SK-N-SH (cell line): ENCODE measurements at regions not wholly inside any gene's neighbourhood (a gene's known extent, or its start where the extent isn't known, plus 50 kb on each side); places are given as distances from the start of the nearest gene placed in this dataset.

Experiments used
- CTCF ChIA-PET: fragments of 300-600, 350-600 bp; formaldehyde crosslinking; extraction: SDS; loops from one replicate; lab custom pipeline; 2021; lab: Yijun Ruan, JAX
- POLR2A ChIA-PET: fragments of 350-600 bp; sonication (Branson Sonifier 250); formaldehyde crosslinking; extraction: SDS; loops from one replicate; lab custom pipeline; 2020; ENCODE audit warnings: antibody characterized with exemption, inconsistent platforms; lab: Yijun Ruan, JAX
- DNase-seq: peaks from one replicate; pipeline ENCODE4 v3.0.0; 2012
- H2AFZ ChIP-seq: fragments of 200-600 bp; sonication (generic); 2 replicates; pipeline ENCODE4 v1.8.1; 2016; ENCODE audit warnings: antibody characterized with exemption, mild to moderate bottlenecking, low read depth
- H3F3A ChIP-seq: fragments of 200-600 bp; sonication (generic); replicated peaks from 2 replicates; pipeline ENCODE3; 2016; ENCODE audit warnings: antibody characterized with exemption, mild to moderate bottlenecking; ENCODE audit not compliant: insufficient read depth
- H3K27ac ChIP-seq, 2 experiments: fragments of 200-500 bp in 1 of 2; fragments of 200-600 bp in 1 of 2; sonication (Bioruptor generic) in 1 of 2; sonication (generic), shearing (Covaris generic) in 1 of 2; 2 replicates each; pipeline versions ENCODE4 v1.5.1 to v1.6.1; 2014 to 2016; ENCODE audit warnings: low read depth in 2 of 2, inconsistent platforms in 1 of 2, low read length in 1 of 2, mild to moderate bottlenecking in 1 of 2, mixed read lengths in 1 of 2
- H3K27me3 ChIP-seq: fragments of 200-600 bp; sonication (generic), shearing (Covaris generic); 2 replicates; pipeline ENCODE4 v1.6.1; 2016; ENCODE audit warnings: mixed run types; ENCODE audit not compliant: insufficient read depth
- H3K36me3 ChIP-seq, 2 experiments: fragments of 200-500 bp in 1 of 2; fragments of 200-600 bp in 1 of 2; sonication (Bioruptor generic) in 1 of 2; sonication (generic) in 1 of 2; replicated peaks in 1 of 2; 2 replicates each; pipeline versions ENCODE3 to v1.5.1; 2014 to 2016; ENCODE audit warnings: low read length in 1 of 2, mild to moderate bottlenecking in 1 of 2; ENCODE audit not compliant: insufficient read depth in 2 of 2, control insufficient read depth in 1 of 2
- H3K4me1 ChIP-seq, 2 experiments: fragments of 200-500 bp in 1 of 2; fragments of 200-600 bp in 1 of 2; sonication (Bioruptor generic) in 1 of 2; sonication (generic), shearing (Covaris generic) in 1 of 2; 2 replicates each; pipeline versions ENCODE4 v1.5.1 to v1.6.1; 2014 to 2016; ENCODE audit warnings: low read depth in 1 of 2, low read length in 1 of 2, mixed run types in 1 of 2; ENCODE audit not compliant: insufficient read depth in 2 of 2, control insufficient read depth in 1 of 2
- H3K4me2 ChIP-seq: fragments of 200-600 bp; sonication (generic), shearing (Covaris generic); 2 replicates; pipeline ENCODE4 v1.6.1; 2017; ENCODE audit warnings: mixed run types
- H3K4me3 ChIP-seq, 2 experiments: fragments of 200-500 bp in 1 of 2; fragments of 200-600 bp in 1 of 2; sonication (Bioruptor generic) in 1 of 2; sonication (generic), shearing (Covaris generic) in 1 of 2; 2 replicates each; pipeline versions ENCODE4 v1.5.1 to v1.8.1; 2014 to 2016; ENCODE audit warnings: low read depth in 2 of 2, inconsistent platforms in 1 of 2, low read length in 1 of 2, mild to moderate bottlenecking in 1 of 2, mixed read lengths in 1 of 2, moderate library complexity in 1 of 2
- H3K79me2 ChIP-seq: fragments of 200-600 bp; sonication (generic); 2 replicates; pipeline ENCODE4 v1.8.1; 2017; ENCODE audit warnings: mild to moderate bottlenecking; ENCODE audit not compliant: insufficient read depth
- H3K9ac ChIP-seq: fragments of 200-600 bp; sonication (generic); 2 replicates; pipeline ENCODE4 v1.6.1; 2017; ENCODE audit warnings: mixed run types
- H3K9me2 ChIP-seq: fragments of 200-600 bp; sonication (generic); 2 replicates; pipeline ENCODE4 v1.6.1; 2017; ENCODE audit warnings: mixed run types
- H3K9me3 ChIP-seq: fragments of 200-600 bp; sonication (generic); 2 replicates; pipeline ENCODE4 v1.6.1; 2017; ENCODE audit warnings: mixed run types, mild to moderate bottlenecking, moderate library complexity
- H4K20me1 ChIP-seq: fragments of 200-600 bp; sonication (generic); 2 replicates; pipeline ENCODE4 v1.6.1; 2017; ENCODE audit warnings: mild to moderate bottlenecking, mixed run types; ENCODE audit not compliant: insufficient read depth
- ELF1 ChIP-seq: IDR thresholded peaks from 2 replicates; pipeline ENCODE4 v1.4.0; 2012
- EZH2phosphoT487 ChIP-seq: fragments of 200-600 bp; sonication (generic); IDR thresholded peaks from 2 replicates; pipeline ENCODE4 v1.6.1; 2017; ENCODE audit warnings: low read depth, mixed run types, mild to moderate bottlenecking, antibody characterized with exemption, moderate library complexity, borderline replicate concordance
- GATA2 ChIP-seq: sonication (generic); formaldehyde crosslinking; IDR thresholded peaks from 2 replicates; pipeline ENCODE4 v1.5.0; 2020; ENCODE audit warnings: mild to moderate bottlenecking, missing genetic modification reagents
- JUND ChIP-seq: IDR thresholded peaks from 2 replicates; pipeline ENCODE4 v1.4.0; 2012
- MAX ChIP-seq: IDR thresholded peaks from 2 replicates; pipeline ENCODE4 v1.4.0; 2012; ENCODE audit warnings: low read depth
- MEF2A ChIP-seq: IDR thresholded peaks from 2 replicates; pipeline ENCODE4 v1.4.0; 2012; ENCODE audit warnings: low read depth, borderline replicate concordance
- NRF1 ChIP-seq: IDR thresholded peaks from 2 replicates; pipeline ENCODE4 v1.6.1; 2012; ENCODE audit warnings: low read depth, mild to moderate bottlenecking, low read length
- RAD21 ChIP-seq: IDR thresholded peaks from 2 replicates; pipeline ENCODE4 v1.6.1; 2012; ENCODE audit warnings: mild to moderate bottlenecking, low read length
- RFX5 ChIP-seq: IDR thresholded peaks from 2 replicates; pipeline ENCODE4 v1.6.1; 2012; ENCODE audit warnings: mild to moderate bottlenecking, improper control_type of control experiment, low read length
- RXRA ChIP-seq: IDR thresholded peaks from 2 replicates; pipeline ENCODE4 v1.4.0; 2012; ENCODE audit warnings: low read depth, mild to moderate bottlenecking, borderline replicate concordance
- SMC3 ChIP-seq: IDR thresholded peaks from 2 replicates; pipeline ENCODE4 v1.6.1; 2012; ENCODE audit warnings: low read depth, low read length, improper control_type of control experiment
- TAF1 ChIP-seq: IDR thresholded peaks from 2 replicates; pipeline ENCODE4 v1.6.1; 2012; ENCODE audit warnings: low read depth, mild to moderate bottlenecking, low read length, moderate library complexity, borderline replicate concordance
- TCF12 ChIP-seq: IDR thresholded peaks from 2 replicates; pipeline ENCODE4 v1.4.0; 2012
- TEAD4 ChIP-seq: IDR thresholded peaks from 2 replicates; pipeline ENCODE4 v1.4.0; 2012; ENCODE audit warnings: mild to moderate bottlenecking, borderline replicate concordance; ENCODE audit not compliant: insufficient read depth
- YY1 ChIP-seq: IDR thresholded peaks from 2 replicates; pipeline ENCODE4 v1.4.0; 2012; ENCODE audit warnings: low read depth, mild to moderate bottlenecking
- WGBS: methylation state at CpG from one replicate; pipeline ENCODE4 v1.1.6; 2017; ENCODE audit warnings: low lambda C conversion rate; 5-methylcytosine and 5-hydroxymethylcytosine counted together
- TF ChIP-seq, protein P1 (sequence below): IDR thresholded peaks from 2 replicates; pipeline ENCODE4 v1.4.0; 2012; ENCODE audit warnings: low read depth, borderline replicate concordance
- TF ChIP-seq, protein P2 (sequence below): fragments of 150-350 bp; IDR thresholded peaks from 2 replicates; pipeline ENCODE4 v1.6.1; 2017; ENCODE audit warnings: antibody characterized with exemption, low read length, low read depth, borderline replicate concordance
- TF ChIP-seq, protein P3 (sequence below): IDR thresholded peaks from 2 replicates; pipeline ENCODE4; 2012

DNA sequence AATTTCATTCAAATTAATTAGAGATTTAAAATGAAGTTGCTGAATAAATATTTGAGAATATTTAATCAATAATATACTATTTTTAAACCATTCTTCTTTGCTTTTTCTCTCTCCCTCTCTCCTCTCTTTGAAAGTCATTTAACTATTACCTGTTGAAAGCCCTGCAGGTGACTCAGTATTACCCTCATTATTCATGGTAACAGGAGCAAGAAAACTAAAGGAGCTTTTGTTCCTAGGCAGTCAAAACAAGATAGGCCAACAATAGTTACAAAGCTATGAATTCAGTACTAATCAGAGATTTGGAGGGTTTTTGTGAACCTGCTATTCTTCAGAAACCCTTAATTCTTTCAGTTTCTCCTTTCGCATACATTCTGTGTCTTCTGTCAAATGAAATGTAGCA lies 721.3 kb upstream of the NCAM2 start:
- POLR2A ChIA-PET, result no interaction called here
- H3K9me2 ChIP-seq, result no peaks in the 10 kb centered on the region
- H3K36me3 ChIP-seq, result no peaks in the 10 kb centered on the region
- H3K27ac ChIP-seq, result no peak overlapping the region
- no peak overlapping the region for H2AFZ ChIP-seq
- H3K79me2 ChIP-seq, result no peaks in the 10 kb centered on the region
- CTCF ChIA-PET, result no interaction called here
- no peaks in the 10 kb centered on the region for H3K27me3 ChIP-seq
- H3F3A ChIP-seq, result no peaks in the 10 kb centered on the region
- no peaks in the 10 kb centered on the region for H3K9me3 ChIP-seq
- TF ChIP-seq RFX5 (no peak), TEAD4 (no peak), MAX (no peak), TAF1 (no peak), RAD21 (no peak), TCF12 (no peak), YY1 (no peak), GATA2 (CRISPR knock-in tag) (no peak), SMC3 (no peak), JUND (no peak), ELF1 (no peak)
- TF ChIP-seq, protein P1, sequence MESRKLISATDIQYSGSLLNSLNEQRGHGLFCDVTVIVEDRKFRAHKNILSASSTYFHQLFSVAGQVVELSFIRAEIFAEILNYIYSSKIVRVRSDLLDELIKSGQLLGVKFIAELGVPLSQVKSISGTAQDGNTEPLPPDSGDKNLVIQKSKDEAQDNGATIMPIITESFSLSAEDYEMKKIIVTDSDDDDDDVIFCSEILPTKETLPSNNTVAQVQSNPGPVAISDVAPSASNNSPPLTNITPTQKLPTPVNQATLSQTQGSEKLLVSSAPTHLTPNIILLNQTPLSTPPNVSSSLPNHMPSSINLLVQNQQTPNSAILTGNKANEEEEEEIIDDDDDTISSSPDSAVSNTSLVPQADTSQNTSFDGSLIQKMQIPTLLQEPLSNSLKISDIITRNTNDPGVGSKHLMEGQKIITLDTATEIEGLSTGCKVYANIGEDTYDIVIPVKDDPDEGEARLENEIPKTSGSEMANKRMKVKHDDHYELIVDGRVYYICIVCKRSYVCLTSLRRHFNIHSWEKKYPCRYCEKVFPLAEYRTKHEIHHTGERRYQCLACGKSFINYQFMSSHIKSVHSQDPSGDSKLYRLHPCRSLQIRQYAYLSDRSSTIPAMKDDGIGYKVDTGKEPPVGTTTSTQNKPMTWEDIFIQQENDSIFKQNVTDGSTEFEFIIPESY, result no peak
- TF ChIP-seq, protein P2, sequence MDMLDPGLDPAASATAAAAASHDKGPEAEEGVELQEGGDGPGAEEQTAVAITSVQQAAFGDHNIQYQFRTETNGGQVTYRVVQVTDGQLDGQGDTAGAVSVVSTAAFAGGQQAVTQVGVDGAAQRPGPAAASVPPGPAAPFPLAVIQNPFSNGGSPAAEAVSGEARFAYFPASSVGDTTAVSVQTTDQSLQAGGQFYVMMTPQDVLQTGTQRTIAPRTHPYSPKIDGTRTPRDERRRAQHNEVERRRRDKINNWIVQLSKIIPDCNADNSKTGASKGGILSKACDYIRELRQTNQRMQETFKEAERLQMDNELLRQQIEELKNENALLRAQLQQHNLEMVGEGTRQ, result no peak
- H4K20me1 ChIP-seq, result no peaks in the 10 kb centered on the region
- H3K4me3 ChIP-seq, result no peak overlapping the region
- 76% methylated on average over 1 of the region's 1 CpG for WGBS
- H3K4me2 ChIP-seq, result no peak overlapping the region
- no peak overlapping the region for H3K9ac ChIP-seq
- H3K4me1 ChIP-seq, result no peaks in the 10 kb centered on the region
- DNase-seq, result no peak

DNA sequence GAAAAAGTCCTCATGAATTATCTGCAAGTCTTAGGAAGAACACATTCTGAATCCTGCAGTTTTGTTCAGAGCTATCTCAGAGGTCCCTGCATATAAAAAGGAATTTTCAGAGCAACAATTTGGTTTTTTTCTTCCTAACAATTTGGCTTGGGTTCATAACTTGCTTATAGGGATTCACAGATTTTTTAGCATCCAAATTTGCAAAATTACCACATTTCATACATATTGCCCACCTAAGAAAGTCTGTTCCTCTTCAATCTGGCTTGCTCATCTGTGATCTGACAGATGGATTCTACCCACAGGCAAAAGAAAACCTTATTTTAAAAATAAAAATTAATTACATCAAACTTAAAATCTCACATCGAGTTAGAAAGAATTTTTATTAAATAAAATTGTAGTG lies 714.4 kb upstream of the NCAM2 start:
- POLR2A ChIA-PET, result no interaction called here
- WGBS, result 0% methylated on average over 1 of the region's 1 CpG
- Histone ChIP-seq H3K9ac (no peak overlapping the region), H3K27ac (no peak overlapping the region), H2AFZ (no peak overlapping the region), H3K4me1 (no peaks in the 10 kb centered on the region), H3K79me2 (no peaks in the 10 kb centered on the region), H3K27me3 (no peaks in the 10 kb centered on the region), H3K36me3 (no peaks in the 10 kb centered on the region), H3K4me3 (no peak overlapping the region), H3K9me2 (no peaks in the 10 kb centered on the region), H4K20me1 (no peaks in the 10 kb centered on the region), H3K9me3 (no peaks in the 10 kb centered on the region), H3K4me2 (no peak overlapping the region), H3F3A (no peaks in the 10 kb centered on the region)
- TF ChIP-seq, protein P3, sequence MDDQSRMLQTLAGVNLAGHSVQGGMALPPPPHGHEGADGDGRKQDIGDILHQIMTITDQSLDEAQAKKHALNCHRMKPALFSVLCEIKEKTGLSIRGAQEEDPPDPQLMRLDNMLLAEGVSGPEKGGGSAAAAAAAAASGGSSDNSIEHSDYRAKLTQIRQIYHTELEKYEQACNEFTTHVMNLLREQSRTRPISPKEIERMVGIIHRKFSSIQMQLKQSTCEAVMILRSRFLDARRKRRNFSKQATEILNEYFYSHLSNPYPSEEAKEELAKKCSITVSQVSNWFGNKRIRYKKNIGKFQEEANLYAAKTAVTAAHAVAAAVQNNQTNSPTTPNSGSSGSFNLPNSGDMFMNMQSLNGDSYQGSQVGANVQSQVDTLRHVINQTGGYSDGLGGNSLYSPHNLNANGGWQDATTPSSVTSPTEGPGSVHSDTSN, result no peak
- no peak for TF ChIP-seq JUND
- no peak for TF ChIP-seq TAF1
- no peak for TF ChIP-seq EZH2phosphoT487
- TF ChIP-seq SMC3, result no peak
- TF ChIP-seq ELF1, result no peak
- TF ChIP-seq YY1, result no peak
- TF ChIP-seq RXRA, result no peak
- TF ChIP-seq MEF2A, result no peak
- no peak for TF ChIP-seq NRF1
- no peak for DNase-seq
- CTCF ChIA-PET, result no interaction called here
